Cerebellar nuclear complex (tissue), 1 donor: ENCODE measurements at regions not wholly inside any gene's neighbourhood (a gene's known extent, or its start where the extent isn't known, plus 50 kb on each side); places are given as distances from the start of the nearest gene placed in this dataset.

Source experiments
- DNase-seq, 2 experiments: peaks; one replicate each; lab custom pipeline; 2025; lab: John Stamatoyannopoulos, UW

DNA sequence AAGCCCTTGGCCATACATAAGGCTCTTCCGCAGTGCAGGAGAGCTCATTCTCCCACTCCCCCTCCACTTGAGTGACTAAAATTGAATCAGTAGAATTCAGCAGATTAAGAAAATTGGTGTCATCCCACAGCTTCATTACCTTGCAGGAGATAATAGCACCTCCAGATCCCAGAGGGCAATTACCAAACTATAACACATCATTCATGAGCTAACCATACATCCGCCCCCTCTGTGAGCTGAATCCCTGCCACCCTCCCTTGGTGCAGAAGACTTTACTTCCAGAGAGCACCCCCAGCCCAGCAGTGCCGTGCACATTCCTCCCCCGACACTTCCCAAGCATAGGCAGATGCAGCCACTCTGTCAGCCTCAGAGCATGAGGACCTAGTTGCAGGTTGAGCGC is 496.5 kb upstream of the B3GAT1 start:
- DNase-seq = no peak

DNA sequence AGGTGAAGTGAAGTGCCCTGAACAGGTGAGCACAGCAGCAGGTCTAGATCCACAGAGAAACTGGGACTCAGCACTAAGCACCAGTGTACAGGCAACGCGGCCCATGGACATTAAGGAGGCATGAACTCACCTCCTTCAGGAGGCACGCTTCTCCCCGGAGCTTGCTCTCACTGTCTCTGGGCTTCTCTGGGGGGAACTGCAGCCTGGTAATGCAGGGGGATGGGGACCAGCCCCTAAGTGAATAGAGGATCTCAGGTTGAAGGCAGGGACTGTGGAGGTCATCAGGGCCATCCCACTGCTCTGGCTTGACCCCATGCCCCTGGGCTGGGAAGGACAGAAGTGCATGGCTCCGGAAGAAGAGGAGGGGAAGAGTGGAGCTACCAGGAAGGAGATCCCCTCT is 495.6 kb upstream of the B3GAT1 start:
- no peak for DNase-seq

DNA sequence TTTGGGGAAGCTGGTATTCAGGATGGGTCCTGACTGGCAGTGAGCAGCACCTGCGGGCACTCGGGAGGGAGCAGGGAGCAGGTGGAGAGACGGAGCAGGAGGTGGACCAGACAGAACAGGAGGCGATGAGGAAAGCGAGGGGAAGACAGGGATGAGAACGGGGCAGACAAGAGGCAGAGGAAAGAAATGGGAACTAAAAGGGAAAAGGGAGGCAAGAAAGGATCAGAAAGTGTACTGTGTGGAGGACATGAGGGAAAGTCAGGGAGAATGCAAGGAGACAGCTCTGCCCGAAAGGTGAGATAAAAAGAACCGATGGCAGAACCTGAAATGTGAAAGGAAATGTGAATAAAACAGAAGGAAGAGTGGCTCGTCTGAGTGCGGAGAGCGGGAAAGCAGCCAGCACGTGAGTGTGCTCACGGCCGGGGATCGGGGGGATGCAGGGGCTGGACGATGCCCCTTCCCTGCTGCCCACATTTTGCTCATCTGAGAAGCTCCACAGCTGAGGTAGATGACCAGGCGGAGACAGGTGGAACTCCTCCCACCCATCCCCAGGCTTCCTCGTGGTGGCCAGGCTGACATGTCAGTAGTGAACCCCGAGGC is 494.4 kb upstream of the B3GAT1 start:
- DNase-seq = no peak

DNA sequence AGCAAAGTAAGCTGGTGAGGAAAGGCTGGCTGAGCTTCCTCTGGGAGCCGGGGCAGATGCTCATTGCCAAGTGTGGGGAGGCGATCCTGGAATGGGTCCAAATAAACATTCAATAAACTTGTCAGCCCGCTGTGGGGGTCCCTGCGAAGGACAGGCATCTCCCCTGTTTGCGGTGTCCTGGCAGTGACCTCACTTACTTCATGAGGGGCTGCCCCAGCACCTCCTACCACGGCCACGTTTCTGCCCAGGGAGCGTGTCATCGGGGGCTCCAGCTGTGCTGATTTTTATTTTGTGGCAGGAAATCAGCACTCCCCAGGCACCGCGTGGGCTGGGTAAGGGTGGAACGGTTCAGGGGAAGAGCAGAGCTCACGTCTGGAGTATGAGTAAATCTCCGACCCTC is 493.9 kb upstream of the B3GAT1 start:
- DNase-seq = no peak

DNA sequence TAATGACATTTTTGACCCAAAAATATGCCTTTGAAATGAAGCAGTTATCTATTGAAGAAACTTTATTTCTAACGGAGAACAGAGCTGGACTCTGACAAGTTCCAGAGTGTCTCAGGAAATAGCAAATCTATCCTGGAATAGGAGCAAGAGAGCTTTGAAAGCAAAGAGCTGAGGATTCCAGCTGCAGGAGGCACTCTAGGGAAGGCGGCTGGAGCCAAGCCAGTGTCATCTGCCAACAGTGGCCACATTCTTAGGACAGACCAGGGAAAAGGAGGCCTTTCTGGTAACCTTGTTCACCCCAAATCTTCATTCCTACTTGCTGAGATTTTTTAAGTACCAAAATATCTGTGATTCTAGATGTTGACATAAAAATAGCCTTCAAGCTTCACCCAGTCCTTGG is 493.5 kb upstream of the B3GAT1 start:
- DNase-seq = no peak

DNA sequence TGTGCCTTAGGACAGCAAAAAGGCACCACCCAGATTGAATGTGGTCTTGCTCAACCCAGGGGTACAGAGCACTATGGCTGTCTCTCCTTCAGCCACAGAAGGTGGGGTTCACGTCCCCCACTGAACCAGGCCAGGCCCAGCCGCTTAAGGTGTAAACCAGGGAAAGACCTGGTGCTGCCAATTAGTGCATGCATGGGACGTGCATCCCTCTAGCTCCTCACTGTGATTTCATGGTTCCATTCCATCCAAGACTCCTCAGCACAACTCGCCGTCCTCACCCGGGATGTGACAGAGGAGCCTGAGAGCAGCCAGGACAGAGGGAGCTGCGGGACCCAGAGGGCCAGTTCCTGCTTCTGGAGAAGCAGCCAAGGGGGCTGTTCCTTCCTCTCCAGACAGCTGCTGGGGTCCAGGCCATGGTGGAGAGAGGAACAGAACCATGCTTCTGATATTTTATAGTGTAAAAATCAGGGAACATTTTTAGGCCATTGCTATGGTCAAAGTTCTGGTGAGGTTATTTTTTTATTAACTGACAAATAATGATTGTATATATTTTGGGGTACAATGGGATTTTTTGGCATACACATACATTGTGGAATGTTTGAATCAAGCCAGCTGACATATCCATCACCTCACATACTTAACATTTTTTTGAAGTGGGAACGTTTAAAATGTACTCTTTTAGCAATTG is 492.2 kb upstream of the B3GAT1 start:
- DNase-seq = no peak

DNA sequence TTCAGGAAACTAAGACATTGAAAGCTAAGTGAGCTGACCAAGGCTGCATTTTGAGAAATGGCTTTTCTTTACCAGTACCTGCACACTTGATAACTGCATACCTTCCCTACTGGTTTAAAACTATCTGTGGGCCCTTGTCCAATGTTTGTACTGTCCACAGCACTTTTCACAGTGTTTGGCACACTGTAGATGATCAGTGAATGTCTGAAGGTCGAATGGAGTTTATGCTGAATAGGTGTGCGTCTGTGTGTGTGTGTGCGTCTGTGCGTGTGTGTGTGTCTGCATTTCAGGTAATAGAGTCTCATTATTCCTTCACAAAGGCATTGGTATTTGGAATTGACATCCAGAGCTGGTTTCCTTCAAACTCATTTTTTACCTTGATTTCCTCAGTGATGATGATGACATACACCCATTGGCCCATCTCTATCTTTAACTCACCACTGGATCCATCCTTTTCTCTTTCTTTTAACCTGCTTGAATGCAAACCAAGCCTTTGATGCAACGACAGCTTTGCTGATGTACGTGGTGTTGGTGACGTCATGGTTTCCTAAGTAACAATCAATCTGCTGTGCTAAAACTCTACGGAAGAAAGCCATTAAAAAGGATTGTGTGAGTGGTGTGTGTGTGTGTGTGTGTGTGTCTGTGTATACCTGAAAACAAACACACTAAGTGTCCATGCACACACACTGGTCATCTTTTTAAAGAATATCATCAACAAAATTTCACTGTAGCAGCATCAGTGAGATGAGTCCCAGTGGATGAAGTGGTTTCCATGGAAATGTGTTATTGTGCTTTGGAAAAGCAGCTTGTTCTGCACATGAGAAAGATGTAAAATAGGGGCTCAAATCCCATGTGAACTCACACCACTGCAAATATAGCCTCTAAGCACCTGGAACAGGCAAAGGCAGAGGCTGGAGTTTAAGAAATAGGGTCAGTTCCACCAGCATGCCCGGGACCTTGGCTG is 490.2 kb upstream of the B3GAT1 start:
- DNase-seq = no peak

DNA sequence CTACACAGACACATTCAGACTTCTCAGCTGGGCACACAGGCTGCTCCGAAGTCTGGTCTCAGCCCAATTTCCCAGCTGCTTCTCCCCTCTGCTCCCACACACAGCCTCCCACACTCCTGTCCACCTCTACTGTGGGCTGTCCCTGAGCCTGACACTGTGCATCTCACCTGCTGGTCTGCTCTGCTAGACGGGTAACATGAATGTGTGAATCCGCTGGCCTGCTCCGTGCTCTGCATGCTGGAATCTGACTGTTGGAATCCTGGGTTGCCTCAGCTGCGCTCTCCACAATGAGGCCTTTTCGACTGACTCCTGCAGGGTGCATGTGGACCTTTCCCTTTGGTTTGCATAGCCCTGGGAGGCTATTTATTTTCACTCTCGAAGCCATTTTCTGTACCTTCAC is 489.5 kb upstream of the B3GAT1 start:
- DNase-seq = no peak

DNA sequence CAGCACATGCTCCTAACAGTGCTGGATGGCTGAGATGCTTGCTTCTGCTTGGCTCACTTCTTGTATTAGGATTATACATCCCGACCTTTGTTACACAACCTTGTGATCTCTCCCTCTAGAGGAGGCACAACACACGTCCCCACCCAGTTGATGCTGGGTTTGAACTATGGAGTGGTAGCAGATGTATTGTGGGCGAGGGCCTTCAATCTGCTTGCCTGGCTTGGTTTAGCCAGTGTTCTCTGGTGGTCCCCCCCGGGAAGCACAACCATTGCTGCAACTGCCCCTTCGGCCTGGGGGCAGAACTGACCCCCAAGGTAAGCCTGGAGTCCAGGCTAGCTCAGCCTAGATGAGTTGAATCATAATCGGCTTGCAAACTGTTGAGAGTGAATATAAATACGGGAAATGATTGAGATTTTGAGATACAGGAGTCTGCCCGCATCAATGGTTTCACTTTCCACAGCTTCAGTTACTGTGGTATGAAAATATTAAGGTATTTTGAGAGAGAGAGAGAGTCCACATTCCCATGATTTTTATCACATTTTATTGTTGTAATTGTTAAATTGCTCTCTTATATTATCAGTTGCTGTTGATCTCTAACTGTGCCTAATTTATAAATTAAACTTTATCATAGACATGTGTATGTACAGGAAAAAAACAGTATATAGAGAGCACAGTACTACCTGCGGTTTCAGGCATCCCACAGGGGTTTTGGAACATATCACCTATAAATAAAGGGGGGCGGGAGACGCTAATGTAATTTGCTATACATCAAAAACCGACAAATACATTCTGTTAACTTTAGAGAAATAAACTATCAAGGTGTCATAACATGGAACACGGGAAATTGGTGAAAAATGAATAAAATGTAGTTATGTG is 482.0 kb upstream of the B3GAT1 start:
- no peak for DNase-seq

DNA sequence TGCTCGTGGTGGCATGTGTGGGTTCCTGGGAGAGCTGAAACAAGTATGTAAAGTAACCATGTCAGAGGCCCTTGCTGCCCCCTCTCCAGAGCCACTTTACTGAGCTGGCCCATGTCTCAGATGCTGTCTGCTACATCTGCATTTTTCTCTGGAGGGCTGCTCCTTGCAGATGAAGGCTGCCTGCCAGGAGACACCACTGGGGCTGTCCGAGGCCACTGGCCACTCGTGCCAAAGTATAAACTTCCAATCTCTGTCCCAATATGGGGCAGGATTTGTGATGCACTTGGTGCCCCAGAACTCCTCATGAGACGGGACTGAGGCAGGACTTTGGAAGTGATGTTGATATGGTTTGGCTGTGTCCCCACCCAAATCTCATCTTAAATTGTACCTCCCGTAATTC is 478.4 kb upstream of the B3GAT1 start:
- DNase-seq = no peak

DNA sequence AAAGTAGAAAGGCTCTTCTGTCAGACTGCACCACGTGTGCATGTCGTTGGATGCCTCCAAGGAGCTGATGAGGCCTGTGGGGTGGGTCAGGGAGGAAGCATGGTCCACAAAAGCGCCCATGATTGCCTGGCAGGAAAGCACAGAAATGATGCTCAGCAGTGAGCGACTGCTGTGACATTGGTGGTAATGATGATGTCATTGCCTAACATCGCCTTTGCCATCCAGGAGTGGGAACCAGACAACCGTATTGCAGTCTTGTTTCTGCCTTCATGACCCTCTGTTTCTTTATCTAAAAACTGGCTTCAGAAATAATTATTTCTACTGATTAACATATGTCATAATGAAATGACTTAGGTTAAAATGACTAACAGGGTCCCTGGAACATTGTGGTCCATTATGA is 477.8 kb upstream of the B3GAT1 start:
- no peak for DNase-seq

DNA sequence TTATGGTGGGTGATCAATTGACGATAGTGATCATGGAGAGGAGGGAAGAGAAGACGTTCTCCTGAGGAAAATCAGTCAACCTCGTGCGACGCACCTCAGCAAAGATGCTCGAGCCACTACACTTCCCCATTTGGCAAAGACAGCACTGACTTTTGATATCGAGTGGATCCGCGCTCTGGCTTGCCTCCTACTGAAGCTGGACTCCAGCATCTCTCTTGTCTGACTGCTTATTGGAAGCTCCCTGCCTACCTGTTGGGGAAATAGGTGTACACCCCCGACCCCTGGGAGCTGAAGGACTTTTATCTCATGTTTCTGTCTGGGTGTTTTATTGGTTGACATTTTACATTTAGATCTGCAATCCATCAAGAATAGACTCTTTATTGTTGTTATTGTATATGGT is 476.8 kb upstream of the B3GAT1 start:
- no peak for DNase-seq

DNA sequence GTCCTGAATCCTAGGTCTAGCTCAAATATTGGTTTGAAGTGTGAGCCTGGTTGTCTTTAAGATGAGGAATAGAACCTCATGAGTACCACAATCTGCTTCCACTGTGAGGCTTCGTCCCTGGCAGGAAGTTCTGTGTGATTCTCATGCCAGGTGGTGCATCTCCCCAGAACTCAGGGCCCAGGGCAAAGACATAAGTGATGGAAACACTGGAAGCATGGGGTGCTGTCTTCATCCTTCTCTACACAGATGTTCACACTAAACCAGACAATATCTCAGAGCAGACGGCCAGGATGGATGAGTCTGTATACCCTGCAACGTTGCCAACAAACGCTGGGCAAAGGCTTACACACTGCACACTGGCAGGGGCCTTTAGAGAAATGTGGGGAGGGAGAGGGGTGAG is 475.9 kb upstream of the B3GAT1 start:
- DNase-seq = no peak

DNA sequence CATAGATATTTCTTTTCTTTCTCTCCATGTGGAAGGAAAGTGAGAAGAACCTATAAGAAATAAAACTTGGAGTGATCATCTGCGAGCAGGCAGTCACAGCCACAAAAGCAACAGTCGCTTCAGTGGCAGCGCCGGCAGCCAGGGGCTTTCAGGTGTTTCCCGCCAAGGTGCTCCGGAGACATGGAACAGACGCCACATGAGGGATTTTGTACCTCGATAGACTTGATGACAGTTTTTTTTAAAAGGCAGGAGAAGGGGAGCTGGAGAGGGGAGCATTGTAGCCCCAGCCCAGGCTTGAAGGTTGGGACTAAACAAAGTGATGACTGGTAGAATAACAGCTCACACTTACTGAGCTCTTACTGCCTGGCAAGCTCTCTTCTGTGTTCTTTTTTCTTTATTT is 471.4 kb upstream of the B3GAT1 start:
- no peak for DNase-seq

DNA sequence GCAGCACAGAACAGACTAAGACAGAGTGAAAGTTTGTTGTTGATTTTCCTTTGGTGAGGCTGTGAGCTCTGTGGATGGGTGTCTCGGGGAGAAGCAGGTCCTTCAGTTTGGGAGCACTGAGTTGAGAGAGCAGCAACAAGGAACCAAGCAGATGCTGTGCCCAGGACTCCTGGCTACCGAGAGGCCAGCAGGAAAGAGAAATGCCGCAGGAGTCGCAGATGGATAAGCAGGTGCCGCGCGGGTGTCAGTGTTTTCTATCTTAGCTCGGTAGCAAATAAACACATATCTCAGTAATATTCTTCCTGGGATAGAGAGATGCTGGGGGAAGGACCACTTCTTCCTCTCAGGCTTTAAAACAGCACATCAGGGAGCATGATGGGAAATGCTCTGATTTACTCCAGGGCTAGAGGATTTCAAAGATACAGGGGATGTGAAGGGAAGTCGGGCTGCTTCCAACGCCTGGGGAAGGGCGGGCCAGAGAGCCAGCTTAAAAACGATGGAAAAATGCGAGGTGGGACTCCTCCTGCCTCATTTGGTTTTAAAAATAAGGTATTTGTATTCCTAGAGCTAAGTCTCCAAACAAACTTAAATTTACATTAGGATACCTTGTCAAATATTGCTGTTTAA is 470.7 kb upstream of the B3GAT1 start:
- no peak for DNase-seq

DNA sequence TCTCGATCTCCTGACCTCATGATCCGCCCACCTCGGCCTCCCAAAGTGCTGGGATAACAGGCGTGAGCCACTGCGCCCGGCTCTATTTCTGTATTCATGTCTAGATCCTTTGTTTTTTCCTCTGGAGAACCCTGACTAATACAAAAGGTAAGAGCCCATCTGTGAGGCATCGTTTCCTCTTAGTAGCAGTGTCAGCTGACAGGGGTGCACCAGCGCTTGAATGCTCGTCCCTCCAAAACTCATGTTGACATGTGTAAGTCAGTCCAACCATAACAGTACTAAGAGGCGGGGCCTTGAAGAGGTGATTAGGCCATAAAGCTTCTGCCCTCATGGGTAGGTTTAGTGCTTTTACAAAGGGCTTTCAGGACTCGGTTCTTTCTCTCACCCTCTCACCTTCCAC is 470.1 kb upstream of the B3GAT1 start:
- no peak for DNase-seq

DNA sequence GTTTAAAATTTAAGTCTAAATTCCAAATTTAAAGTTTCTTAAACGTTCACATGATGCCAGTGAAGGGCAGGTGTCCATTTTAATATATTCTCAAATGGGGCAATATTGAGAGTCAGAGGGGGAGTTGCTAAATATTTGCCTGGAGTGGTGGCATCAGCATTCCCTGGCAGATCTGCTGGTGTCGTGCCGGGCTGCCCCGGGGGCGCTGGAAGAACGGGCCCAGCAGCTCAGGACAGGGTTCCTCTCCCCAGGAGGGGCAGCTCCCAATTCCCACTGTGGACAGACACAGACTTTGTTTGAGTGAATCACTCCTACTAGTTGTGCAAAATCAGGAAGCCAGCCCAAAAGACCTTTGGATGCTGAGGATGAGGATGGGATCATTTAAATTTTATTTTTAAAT is 468.7 kb upstream of the B3GAT1 start:
- DNase-seq = no peak

DNA sequence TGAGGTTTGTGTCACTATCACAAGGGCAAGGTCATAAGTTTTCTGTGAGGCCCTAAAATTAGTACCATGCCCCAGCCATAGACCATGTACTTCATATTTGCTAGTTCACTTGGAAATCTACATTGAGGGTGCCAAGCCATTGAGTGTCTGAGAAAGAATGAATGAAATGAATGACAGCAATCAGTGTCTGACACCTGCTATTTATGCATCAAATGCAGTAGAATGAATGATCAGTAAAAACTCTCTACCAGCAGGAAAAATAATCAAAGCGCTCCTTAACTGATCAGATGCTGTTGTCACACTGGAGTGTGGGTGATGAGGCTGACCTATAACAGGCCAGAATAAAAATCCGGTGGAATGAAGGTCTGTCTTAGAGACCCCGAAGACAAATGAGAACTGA is 467.9 kb upstream of the B3GAT1 start:
- no peak for DNase-seq

DNA sequence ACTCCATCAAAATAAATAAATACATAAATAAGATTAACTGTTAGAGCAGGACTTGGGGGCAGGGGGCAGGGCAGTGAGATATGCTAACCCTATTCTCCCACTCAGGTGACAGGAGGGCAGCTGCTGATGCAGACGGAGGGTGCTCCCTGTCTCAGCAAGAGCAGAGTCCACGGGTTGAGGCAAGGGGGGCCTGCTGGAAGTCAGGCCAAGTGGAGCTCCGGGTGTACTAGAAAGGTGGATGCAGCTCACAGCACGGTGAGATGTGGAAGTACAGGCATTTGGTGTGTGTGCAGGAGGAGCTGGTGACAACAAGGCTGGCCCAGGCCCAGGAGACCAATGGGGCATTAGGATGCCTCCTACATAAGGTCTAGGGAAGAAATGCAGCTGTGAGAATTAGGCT is 467.3 kb upstream of the B3GAT1 start:
- no peak for DNase-seq

DNA sequence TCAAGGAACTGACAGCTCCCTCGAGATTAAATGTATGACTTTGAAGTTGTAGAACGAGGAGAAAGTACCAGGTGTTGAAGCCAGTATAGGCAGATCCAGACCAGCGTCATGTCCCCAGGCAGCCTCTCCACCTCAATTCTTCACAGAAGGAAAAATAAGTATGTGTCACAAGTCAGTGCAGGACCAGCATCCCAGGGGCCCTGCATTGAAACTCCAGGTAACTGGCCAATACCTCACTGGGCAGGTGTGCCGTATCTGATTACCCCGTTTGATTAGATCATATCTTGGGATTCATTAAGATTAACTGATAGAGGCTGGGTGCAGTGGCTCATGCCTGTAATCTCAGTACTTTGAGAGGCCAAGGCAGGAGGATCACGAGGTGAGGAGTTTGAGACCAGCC is 466.7 kb upstream of the B3GAT1 start:
- DNase-seq = no peak

DNA sequence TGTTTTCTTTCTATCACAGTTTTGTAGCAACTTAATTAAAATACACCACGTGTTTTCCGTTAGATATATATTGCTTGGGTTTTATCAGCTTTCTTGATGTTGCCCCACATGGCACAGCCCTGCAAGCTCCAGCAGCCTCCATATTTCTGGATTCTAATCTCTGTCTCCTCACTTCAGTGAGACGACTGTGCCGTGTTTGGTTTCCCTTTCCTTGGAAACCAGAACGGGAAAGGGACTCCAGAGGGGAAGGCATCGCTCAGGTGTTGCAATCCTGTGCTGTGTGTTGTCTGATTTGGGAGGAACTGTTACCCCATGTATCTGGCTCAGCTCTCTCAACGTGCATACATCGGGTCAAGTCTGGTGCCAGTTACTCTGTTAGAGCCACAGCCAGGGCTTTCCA is 464.2 kb upstream of the B3GAT1 start:
- no peak for DNase-seq
